H1 (cell line): ENCODE measurements at regions not wholly inside any gene's neighbourhood (a gene's known extent, or its start where the extent isn't known, plus 50 kb on each side); places are given as distances from the start of the nearest gene placed in this dataset.

ENCODE experiments used
- CTCF ChIA-PET: fragments of 300-600 bp; sonication (Branson Sonifier 250); formaldehyde crosslinking; loops from one replicate; lab custom pipeline; 2021; ENCODE audit not compliant: partially characterized antibody; lab: Charles Lee
- POLR2A ChIA-PET: fragments of 300-600 bp; sonication (Branson Sonifier 250); formaldehyde crosslinking; loops from one replicate; lab custom pipeline; 2021; ENCODE audit warnings: inconsistent platforms; ENCODE audit not compliant: partially characterized antibody; lab: Charles Lee
- DNase-seq, 2 experiments: peaks; one replicate each; pipeline versions ENCODE4 v3.0.0 to v3.0.0-alpha.2; 2010 to 2022; ENCODE audit warnings: low spot score in 2 of 2, low read depth in 1 of 2, mixed read lengths in 1 of 2
- FAIRE-seq: peaks from 2 replicates; lab custom pipeline; 2011; peaks lifted over from hg19 to GRCh38; lab: Jason Lieb, UNC
- H2AFZ ChIP-seq: 2 replicates; pipeline ENCODE4 v1.8.1; 2012; ENCODE audit warnings: low read length, inconsistent platforms
- H2AK5ac ChIP-seq: 2 replicates; pipeline ENCODE4 v1.6.1; 2013; ENCODE audit warnings: low read depth, low read length
- H2BK120ac ChIP-seq: replicated peaks from 2 replicates; pipeline ENCODE3; 2013; ENCODE audit warnings: low read depth, low read length, inconsistent platforms
- H2BK12ac ChIP-seq: 2 replicates; pipeline ENCODE4 v1.6.1; 2013; ENCODE audit warnings: low read depth, low read length
- H2BK15ac ChIP-seq: 2 replicates; pipeline ENCODE4 v1.6.1; 2013; ENCODE audit warnings: low read length
- H2BK20ac ChIP-seq: 2 replicates; pipeline ENCODE4 v1.6.1; 2013; ENCODE audit warnings: low read length
- H2BK5ac ChIP-seq: 2 replicates; pipeline ENCODE4 v1.6.1; 2013; ENCODE audit warnings: low read depth, low read length
- H3K14ac ChIP-seq: 2 replicates; pipeline ENCODE4 v1.6.1; 2013; ENCODE audit warnings: inconsistent platforms; ENCODE audit not compliant: insufficient read length
- H3K18ac ChIP-seq: 2 replicates; pipeline ENCODE4 v1.6.1; 2013; ENCODE audit warnings: low read length; ENCODE audit errors: extremely low read depth
- H3K23ac ChIP-seq: 2 replicates; pipeline ENCODE4 v1.6.1; 2013; ENCODE audit warnings: inconsistent platforms; ENCODE audit not compliant: insufficient read length
- H3K23me2 ChIP-seq: 2 replicates; pipeline ENCODE4 v1.6.1; 2013; ENCODE audit warnings: low read depth, low read length
- H3K27ac ChIP-seq: 2 replicates; pipeline ENCODE4 v1.6.1; 2011; ENCODE audit warnings: low read depth, low read length, inconsistent platforms
- H3K27me3 ChIP-seq, 4 experiments: replicated peaks in 1 of 4; 1 replicate in 1 of 4; 2 replicates in 3 of 4; pipeline versions ENCODE4 v1.6.1 to v1.8.1; 2011 to 2013; ENCODE audit warnings: low read length in 3 of 4, mild to moderate bottlenecking in 3 of 4, inconsistent platforms in 2 of 4, mixed read lengths in 2 of 4, moderate library complexity in 1 of 4; ENCODE audit not compliant: control insufficient read depth in 3 of 4, insufficient read depth in 3 of 4; ENCODE audit errors: extremely low read depth in 1 of 4
- H3K36me3 ChIP-seq, 4 experiments: 2 replicates each; pipeline versions ENCODE4 v1.6.1 to v1.8.1; 2011 to 2013; ENCODE audit warnings: mild to moderate bottlenecking in 4 of 4, low read length in 3 of 4, moderate library complexity in 2 of 4, control low read depth in 1 of 4, inconsistent platforms in 1 of 4; ENCODE audit not compliant: insufficient read depth in 4 of 4, control insufficient read depth in 2 of 4
- H3K4ac ChIP-seq: replicated peaks from 2 replicates; pipeline ENCODE3; 2013; ENCODE audit warnings: low read length, low read depth, mixed read lengths, inconsistent platforms; ENCODE audit not compliant: insufficient read length
- H3K4me1 ChIP-seq, 4 experiments: replicated peaks in 1 of 4; 1 replicate in 1 of 4; 2 replicates in 3 of 4; pipeline versions ENCODE4 v1.6.1 to v1.8.1; 2011 to 2013; ENCODE audit warnings: low read length in 3 of 4, inconsistent platforms in 2 of 4, mixed read lengths in 1 of 4; ENCODE audit not compliant: insufficient read depth in 4 of 4, control insufficient read depth in 3 of 4
- H3K4me2 ChIP-seq, 2 experiments: 2 replicates each; pipeline versions ENCODE4 v1.6.1 to v1.8.1; 2011 to 2013; ENCODE audit warnings: low read depth in 2 of 2, low read length in 2 of 2, control low read depth in 1 of 2, inconsistent platforms in 1 of 2, mild to moderate bottlenecking in 1 of 2; ENCODE audit not compliant: insufficient read depth in 1 of 2
- H3K4me3 ChIP-seq, 4 experiments: fragments of 200-600, 300-600 bp in 1 of 4; sonication (generic), shearing (Covaris generic), sonication (Bioruptor Twin) in 1 of 4; 2 replicates each; pipeline versions ENCODE4 v1.5.1 to v1.8.1; 2011 to 2016; ENCODE audit warnings: low read length in 4 of 4, low read depth in 3 of 4, control low read depth in 2 of 4, inconsistent platforms in 2 of 4, mild to moderate bottlenecking in 2 of 4, mixed read lengths in 1 of 4, moderate library complexity in 1 of 4; ENCODE audit not compliant: insufficient read depth in 2 of 4; ENCODE audit errors: extremely low read depth in 1 of 4
- H3K56ac ChIP-seq: replicated peaks from 2 replicates; pipeline ENCODE3; 2013; ENCODE audit warnings: low read depth, mild to moderate bottlenecking, mixed read lengths, low read length, inconsistent platforms; ENCODE audit not compliant: insufficient read length
- H3K79me1 ChIP-seq: 2 replicates; pipeline ENCODE4 v1.6.1; 2013; ENCODE audit warnings: low read depth, low read length, control low read depth
- H3K79me2 ChIP-seq, 2 experiments: 2 replicates each; pipeline versions ENCODE4 v1.6.1 to v1.8.1; 2012 to 2013; ENCODE audit warnings: low read length in 2 of 2, mild to moderate bottlenecking in 2 of 2, inconsistent platforms in 1 of 2; ENCODE audit not compliant: insufficient read depth in 2 of 2, control insufficient read depth in 1 of 2
- H3K9ac ChIP-seq, 4 experiments: replicated peaks in 1 of 4; 1 replicate in 1 of 4; 2 replicates in 3 of 4; pipeline versions ENCODE4 v1.6.1 to v1.8.1; 2011 to 2013; ENCODE audit warnings: low read depth in 3 of 4, low read length in 3 of 4, control low read depth in 2 of 4, mild to moderate bottlenecking in 2 of 4, moderate library complexity in 2 of 4, inconsistent platforms in 1 of 4; ENCODE audit errors: extremely low read depth in 1 of 4
- H3K9me3 ChIP-seq, 2 experiments: 2 replicates each; pipeline versions ENCODE4 v1.6.1 to v1.8.1; 2012 to 2013; ENCODE audit warnings: mild to moderate bottlenecking in 2 of 2, moderate library complexity in 2 of 2, control low read depth in 1 of 2, inconsistent platforms in 1 of 2, low read depth in 1 of 2, low read length in 1 of 2, mixed read lengths in 1 of 2; ENCODE audit not compliant: insufficient read depth in 2 of 2
- H4K20me1 ChIP-seq, 2 experiments: replicated peaks in 1 of 2; 2 replicates each; pipeline versions ENCODE3 to v1.8.1; 2011 to 2013; ENCODE audit warnings: inconsistent platforms in 2 of 2, low read length in 2 of 2, mild to moderate bottlenecking in 1 of 2; ENCODE audit not compliant: insufficient read depth in 2 of 2, control insufficient read depth in 1 of 2
- H4K5ac ChIP-seq: 2 replicates; pipeline ENCODE4 v1.6.1; 2013; ENCODE audit warnings: low read length, low read depth, mixed read lengths, inconsistent platforms; ENCODE audit not compliant: insufficient read length
- H4K8ac ChIP-seq: 2 replicates; pipeline ENCODE4 v1.8.0; 2013; ENCODE audit warnings: mild to moderate bottlenecking, moderate library complexity, low read length, inconsistent platforms; ENCODE audit not compliant: insufficient read depth; ENCODE audit errors: extremely low read depth
- H4K91ac ChIP-seq: replicated peaks from 2 replicates; pipeline ENCODE3; 2013; ENCODE audit warnings: low read length, mixed read lengths, inconsistent platforms; ENCODE audit not compliant: insufficient read length
- BACH1 ChIP-seq: IDR thresholded peaks from 2 replicates; pipeline ENCODE4 v1.6.1; 2012; ENCODE audit warnings: low read length, improper control_type of control experiment
- CREB1 ChIP-seq: IDR thresholded peaks from 2 replicates; pipeline ENCODE4 v1.6.1; 2012; ENCODE audit warnings: inconsistent platforms
- EGR1 ChIP-seq: IDR thresholded peaks from 2 replicates; pipeline ENCODE4 v1.6.1; 2011; ENCODE audit warnings: low read depth, low read length, borderline replicate concordance
- KDM1A ChIP-seq: fragments of 200-600, 300-600 bp; sonication (generic); IDR thresholded peaks from 2 replicates; pipeline ENCODE4 v1.7.1; 2016; ENCODE audit warnings: mild to moderate bottlenecking, low read length, borderline replicate concordance
- TAF7 ChIP-seq: optimal IDR thresholded peaks from 2 replicates; pipeline ENCODE3; 2011; ENCODE audit warnings: low read depth, mild to moderate bottlenecking, inconsistent platforms, low read length, moderate library complexity, borderline replicate concordance
- TEAD4 ChIP-seq: IDR thresholded peaks from 2 replicates; pipeline ENCODE4 v1.6.1; 2012; ENCODE audit warnings: low read depth, low read length, inconsistent platforms, mixed read lengths
- WGBS, 2 experiments: shearing (Covaris generic) in 1 of 2; methylation state at CpG; one replicate each; pipeline versions ENCODE4 v1.1.6 to v1.1.7; 2013 to 2015; ENCODE audit warnings: low lambda C conversion rate in 2 of 2, mixed read lengths in 2 of 2, inconsistent platforms in 1 of 2, low coverage in 1 of 2, missing lambda C conversion rate in 1 of 2; ENCODE audit not compliant: insufficient replicate concordance in 2 of 2, insufficient coverage in 1 of 2, insufficient read length in 1 of 2; ENCODE audit errors: extremely low coverage in 1 of 2, missing lambda C conversion rate in 1 of 2; 5-methylcytosine and 5-hydroxymethylcytosine counted together

DNA sequence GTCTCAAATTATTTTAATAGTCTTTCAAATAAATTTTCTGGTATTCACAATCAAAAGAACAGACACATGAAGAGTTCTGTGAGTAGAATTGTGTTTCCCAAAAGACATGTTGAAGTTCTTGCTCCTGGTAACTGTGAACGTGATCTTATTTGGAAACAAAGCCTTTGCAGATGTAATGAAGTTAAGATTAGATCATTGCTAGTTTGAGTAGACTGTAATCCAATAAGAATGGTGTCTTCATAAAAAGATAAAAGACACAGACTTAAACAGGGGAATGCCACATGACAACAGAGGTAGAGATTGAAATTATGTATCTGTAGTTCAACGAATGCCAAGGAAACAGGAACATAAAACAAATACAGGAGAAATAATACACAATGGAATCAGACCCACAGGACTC lies 357.4 kb upstream of the CA10 start:
- no peak overlapping the region for H3K23ac ChIP-seq
- H4K20me1 ChIP-seq, result no peaks in the 10 kb centered on the region
- H3K18ac ChIP-seq, result no peak overlapping the region
- DNase-seq, result no peak
- 91% methylated on average over 2 of the region's 2 CpGs; no CpG with 5 or more reads in 1 of the 2 experiments for WGBS, 2 experiments
- H4K91ac ChIP-seq, result no peak overlapping the region
- no peak overlapping the region for H3K56ac ChIP-seq
- H3K27me3 ChIP-seq, result no peaks in the 10 kb centered on the region
- no peaks in the 10 kb centered on the region for H3K23me2 ChIP-seq
- H3K79me1 ChIP-seq, result no peaks in the 10 kb centered on the region
- H3K79me2 ChIP-seq, result no peaks in the 10 kb centered on the region
- 0 out of 7 replicates have a peak, but pooled peaks cover 0 to 2% (median 0%) of the 10 kb centered on the region in 4 experiments for H3K4me1 ChIP-seq
- H3K4me3 ChIP-seq, result no peak overlapping the region
- no peaks in the 10 kb centered on the region for H3K9me3 ChIP-seq
- no peak overlapping the region for H3K27ac ChIP-seq
- H2BK5ac ChIP-seq, result no peak overlapping the region
- H3K14ac ChIP-seq, result no peak overlapping the region
- H4K8ac ChIP-seq, result no peak overlapping the region
- no peak overlapping the region for H2BK12ac ChIP-seq
- POLR2A ChIA-PET, result no interaction called here
- FAIRE-seq, result no peak
- CTCF ChIA-PET, result interaction anchor here (1.6 kb wide), 1 partner anchor 16 kb away, joined by 3 read pairs; no protein-coding TSS in a partner anchor
- no peak overlapping the region for H2BK120ac ChIP-seq
- H3K4me2 ChIP-seq, result no peak overlapping the region
- H3K9ac ChIP-seq, result no peak overlapping the region
- H4K5ac ChIP-seq, result no peak overlapping the region
- no peaks in the 10 kb centered on the region for H3K36me3 ChIP-seq
- no peak overlapping the region for H3K4ac ChIP-seq
- no peak overlapping the region for H2BK20ac ChIP-seq
- no peak overlapping the region for H2AK5ac ChIP-seq
- no peak overlapping the region for H2BK15ac ChIP-seq
- no peak overlapping the region for H2AFZ ChIP-seq
- TF ChIP-seq KDM1A, result no peak
- no peak for TF ChIP-seq CREB1
- no peak for TF ChIP-seq TAF7
- no peak for TF ChIP-seq BACH1
- no peak for TF ChIP-seq EGR1
- no peak for TF ChIP-seq TEAD4
